Gastrocnemius medialis (tissue), 4 donors: ENCODE measurements at regions not wholly inside any gene's neighbourhood (a gene's known extent, or its start where the extent isn't known, plus 50 kb on each side); places are given as distances from the start of the nearest gene placed in this dataset.
"Not testable (repeated sequence)": the region's sequence is repeated elsewhere in the genome, so short reads cannot be mapped to it uniquely, and the experiment has no call there.

Source experiments
- ATAC-seq, 2 donors: fragments of 150-250 bp; one replicate each; pipeline ENCODE4 v1.9.1; 2016
- DNase-seq, 2 donors: peaks; one replicate each; pipeline ENCODE4 v3.0.0-alpha.2; 2019
- H3K27ac ChIP-seq, 4 donors: fragments of 200-600 bp; sonication (generic); 1 replicate in 1 of 4; 2 replicates in 3 of 4; pipeline ENCODE4 v1.5.1; 2016 to 2018; ENCODE audit warnings: mild to moderate bottlenecking in 2 of 4, moderate library complexity in 1 of 4
- H3K27me3 ChIP-seq, 3 donors: fragments of 200-600 bp; sonication (generic) in 2 of 3; 1 replicate in 1 of 3; 2 replicates in 2 of 3; pipeline versions ENCODE4 v1.5.1 to v1.6.0; 2016 to 2019; ENCODE audit warnings: mild to moderate bottlenecking in 1 of 3, moderate library complexity in 1 of 3
- H3K36me3 ChIP-seq, 2 donors: fragments of 200-600 bp; sonication (generic) in 1 of 2; one replicate each; pipeline ENCODE4 v1.5.1; 2017 to 2018
- H3K4me1 ChIP-seq, 2 donors: fragments of 200-600 bp; sonication (generic) in 1 of 2; one replicate each; pipeline ENCODE4 v1.5.1; 2016 to 2017; ENCODE audit warnings: mild to moderate bottlenecking in 2 of 2
- H3K4me3 ChIP-seq, 4 donors: fragments of 200-600 bp; sonication (generic) in 3 of 4; 1 replicate in 1 of 4; 2 replicates in 3 of 4; pipeline ENCODE4 v1.5.1; 2016 to 2019; ENCODE audit warnings: mild to moderate bottlenecking in 2 of 4
- H3K9me3 ChIP-seq, 3 donors: fragments of 200-600 bp; sonication (generic) in 2 of 3; 1 replicate in 1 of 3; 2 replicates in 2 of 3; pipeline ENCODE4 v1.5.1; 2016 to 2019
- POLR2A ChIP-seq, 2 donors: fragments of 450-650 bp; IDR thresholded peaks; one replicate each; pipeline ENCODE4 v1.6.1; 2017; ENCODE audit warnings: antibody characterized with exemption in 2 of 2, mild to moderate bottlenecking in 2 of 2, moderate library complexity in 2 of 2
- in situ Hi-C, 4 donors: fragments of 200-750 bp; cut with MboI; loops; one replicate each; pipeline versions ENCODE4 v1.15.0 to v1.8.0; 2017; ENCODE audit warnings: low sequenced_read_pairs in 4 of 4
- intact Hi-C: fragments of 100-400 bp; cut with DNase I; formaldehyde crosslinking; loops from one replicate; pipeline ENCODE4 v1.15.1; 2023; ENCODE audit warnings: low total_unique reads
- TF ChIP-seq, protein P1 (sequence below), 5 experiments: fragments of 450-650 bp in 3 of 5; fragments of 200-600 bp in 2 of 5; sonication (generic) in 2 of 5; IDR thresholded peaks in 4 of 5; conservative IDR thresholded peaks in 1 of 5; 1 replicate in 4 of 5; 2 replicates in 1 of 5; pipeline ENCODE4 v1.5.1; 2016 to 2019; ENCODE audit warnings: antibody characterized with exemption in 5 of 5, mild to moderate bottlenecking in 3 of 5, moderate library complexity in 3 of 5

DNA sequence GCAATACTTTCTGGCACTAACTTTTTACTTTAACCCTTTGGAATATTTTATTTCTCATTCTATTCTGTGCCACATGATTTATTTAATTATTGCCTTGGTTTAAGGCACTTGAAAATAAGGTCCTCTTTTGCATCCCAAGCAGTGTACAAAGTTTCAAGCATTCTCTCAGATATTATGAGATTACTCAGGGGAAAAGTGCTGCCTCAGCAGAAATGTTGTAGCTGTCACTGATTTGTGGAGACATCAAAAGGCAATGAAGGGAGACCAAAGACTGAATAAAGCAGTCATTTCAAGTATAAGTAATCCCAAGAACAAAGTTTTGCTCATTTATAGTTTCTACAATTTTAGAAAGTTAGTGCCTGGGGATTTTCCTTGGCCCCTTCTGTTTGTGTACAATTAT is 253.0 kb downstream of the RNF144B start:
- H3K9me3 ChIP-seq, result no peaks in the 10 kb centered on the region
- intact Hi-C loops (no loop called here), in situ Hi-C loops (no loop called here)
- no peaks in the 10 kb centered on the region for H3K27me3 ChIP-seq
- no peaks in the 10 kb centered on the region for H3K4me1 ChIP-seq
- H3K4me3 ChIP-seq, result no peak overlapping the region
- TF ChIP-seq POLR2A (IDR thresholded peaks at IDR 0.05), result no peak
- ATAC-seq (no peak), DNase-seq (no peak)
- no peaks in the 10 kb centered on the region for H3K36me3 ChIP-seq
- no peak overlapping the region for H3K27ac ChIP-seq

GRCh38 chr6:18640754-18641153 is 253.6 kb downstream of the RNF144B start:
- no peak for DNase-seq
- TF ChIP-seq, protein P1, sequence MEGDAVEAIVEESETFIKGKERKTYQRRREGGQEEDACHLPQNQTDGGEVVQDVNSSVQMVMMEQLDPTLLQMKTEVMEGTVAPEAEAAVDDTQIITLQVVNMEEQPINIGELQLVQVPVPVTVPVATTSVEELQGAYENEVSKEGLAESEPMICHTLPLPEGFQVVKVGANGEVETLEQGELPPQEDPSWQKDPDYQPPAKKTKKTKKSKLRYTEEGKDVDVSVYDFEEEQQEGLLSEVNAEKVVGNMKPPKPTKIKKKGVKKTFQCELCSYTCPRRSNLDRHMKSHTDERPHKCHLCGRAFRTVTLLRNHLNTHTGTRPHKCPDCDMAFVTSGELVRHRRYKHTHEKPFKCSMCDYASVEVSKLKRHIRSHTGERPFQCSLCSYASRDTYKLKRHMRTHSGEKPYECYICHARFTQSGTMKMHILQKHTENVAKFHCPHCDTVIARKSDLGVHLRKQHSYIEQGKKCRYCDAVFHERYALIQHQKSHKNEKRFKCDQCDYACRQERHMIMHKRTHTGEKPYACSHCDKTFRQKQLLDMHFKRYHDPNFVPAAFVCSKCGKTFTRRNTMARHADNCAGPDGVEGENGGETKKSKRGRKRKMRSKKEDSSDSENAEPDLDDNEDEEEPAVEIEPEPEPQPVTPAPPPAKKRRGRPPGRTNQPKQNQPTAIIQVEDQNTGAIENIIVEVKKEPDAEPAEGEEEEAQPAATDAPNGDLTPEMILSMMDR (IDR thresholded peaks at IDR 0.05 in 4 of 5, conservative IDR thresholded peaks at IDR 0.05 in 1 of 5), result no peak
- no peak for TF ChIP-seq POLR2A (IDR thresholded peaks at IDR 0.05)
- intact Hi-C loops (no loop called here), in situ Hi-C loops (no loop called here)
- no peak for ATAC-seq
- Histone ChIP-seq H3K36me3 (no peaks in the 10 kb centered on the region), H3K4me1 (no peaks in the 10 kb centered on the region), H3K27me3 (no peaks in the 10 kb centered on the region), H3K4me3 (no peak overlapping the region), H3K27ac (no peak overlapping the region), H3K9me3 (no peaks in the 10 kb centered on the region)

GRCh38 chr6:18654821-18655220 is 267.7 kb downstream of the RNF144B start:
- DNase-seq (no peak), ATAC-seq (no peak)
- intact Hi-C loops, result no loop called here
- TF ChIP-seq, protein P1 (IDR thresholded peaks at IDR 0.05 in 4 of 5, conservative IDR thresholded peaks at IDR 0.05 in 1 of 5), result no peak
- TF ChIP-seq POLR2A (IDR thresholded peaks at IDR 0.05), result no peak
- peaks cover 0 to 3% (median 0%) of the 10 kb centered on the region in 3 donors for H3K27me3 ChIP-seq
- H3K27ac ChIP-seq, result no peak overlapping the region
- H3K36me3 ChIP-seq, result no peaks in the 10 kb centered on the region
- H3K4me1 ChIP-seq, result no peaks in the 10 kb centered on the region
- no peak overlapping the region for H3K4me3 ChIP-seq
- H3K9me3 ChIP-seq, result no peaks in the 10 kb centered on the region
- in situ Hi-C loops, result no loop called here

GRCh38 chr6:18656506-18656905 is 269.4 kb downstream of the RNF144B start:
- H3K4me1 ChIP-seq, result no peaks in the 10 kb centered on the region
- intact Hi-C loops, result no loop called here
- ATAC-seq (no peak), DNase-seq (no peak)
- no peaks in the 10 kb centered on the region for H3K27me3 ChIP-seq
- H3K4me3 ChIP-seq, result no peak overlapping the region
- H3K9me3 ChIP-seq, result no peaks in the 10 kb centered on the region
- no peak overlapping the region for H3K27ac ChIP-seq
- in situ Hi-C loops, result no loop called here
- no peaks in the 10 kb centered on the region for H3K36me3 ChIP-seq
- TF ChIP-seq, protein P1 (IDR thresholded peaks at IDR 0.05 in 4 of 5, conservative IDR thresholded peaks at IDR 0.05 in 1 of 5), result no peak
- no peak for TF ChIP-seq POLR2A (IDR thresholded peaks at IDR 0.05)

- in situ Hi-C loops, result not testable (repeated sequence)
Observed at GRCh38 chr6:18659994-18660393, 272.8 kb downstream of the RNF144B start.

DNA sequence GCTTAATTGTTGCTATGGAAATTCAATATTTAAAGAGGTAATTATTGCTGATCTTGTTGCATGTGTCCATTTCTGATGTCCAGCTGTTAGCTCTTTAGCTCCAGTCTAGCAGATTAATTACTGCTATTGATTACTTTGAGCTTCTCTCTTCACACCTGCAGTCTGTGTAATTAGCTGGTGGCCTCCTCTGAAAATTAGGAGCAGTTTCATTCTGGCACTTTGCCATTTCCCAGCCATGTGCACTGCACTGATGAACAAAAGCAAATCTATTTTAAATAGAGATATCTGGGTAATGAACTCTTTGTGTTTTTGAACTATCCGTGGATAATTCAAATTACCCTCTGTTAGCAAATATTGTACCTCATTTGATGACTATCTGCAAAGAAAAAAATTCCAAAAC is 275.9 kb downstream of the RNF144B start:
- TF ChIP-seq, protein P1 (IDR thresholded peaks at IDR 0.05 in 4 of 5, conservative IDR thresholded peaks at IDR 0.05 in 1 of 5), result no peak
- no peak for TF ChIP-seq POLR2A (IDR thresholded peaks at IDR 0.05)
- H3K9me3 ChIP-seq, result no peaks in the 10 kb centered on the region
- intact Hi-C loops, result no loop called here
- H3K4me3 ChIP-seq, result no peak overlapping the region
- in situ Hi-C loops, result no loop called here
- DNase-seq (no peak), ATAC-seq (no peak)
- H3K27ac ChIP-seq, result no peak overlapping the region
- H3K27me3 ChIP-seq, result no peaks in the 10 kb centered on the region
- H3K4me1 ChIP-seq, result no peaks in the 10 kb centered on the region
- no peaks in the 10 kb centered on the region for H3K36me3 ChIP-seq

More at GRCh38 chr6:18659994-18660393, 272.8 kb downstream of the RNF144B start:
- H3K27ac ChIP-seq, H3K4me1 ChIP-seq, ATAC-seq, H3K9me3 ChIP-seq, H3K36me3 ChIP-seq, intact Hi-C loops, H3K4me3 ChIP-seq, H3K27me3 ChIP-seq, DNase-seq: not testable (repeated sequence)
